Astrocyte (in vitro differentiated cells and primary cell): ENCODE measurements at regions not wholly inside any gene's neighbourhood (a gene's known extent, or its start where the extent isn't known, plus 50 kb on each side); places are given as distances from the start of the nearest gene placed in this dataset.

Source experiments
- DNase-seq: peaks from one replicate; pipeline ENCODE4 v3.0.0-alpha.2; 2010; ENCODE audit warnings: low read depth
- FAIRE-seq: peaks from 2 replicates; lab custom pipeline; 2011; peaks lifted over from hg19 to GRCh38; lab: Jason Lieb, UNC
- H2AFZ ChIP-seq: 2 replicates; pipeline ENCODE4 v1.6.0; 2012; ENCODE audit warnings: low read depth, low read length, inconsistent platforms
- H3K27ac ChIP-seq: 2 replicates; pipeline ENCODE4 v1.5.1; 2011; ENCODE audit warnings: low read depth, low read length, inconsistent platforms
- H3K27me3 ChIP-seq: 2 replicates; pipeline ENCODE4 v1.6.0; 2011; ENCODE audit warnings: low read length, inconsistent platforms; ENCODE audit not compliant: insufficient read depth
- H3K36me3 ChIP-seq: 2 replicates; pipeline ENCODE4 v1.5.1; 2011; ENCODE audit warnings: low read length, inconsistent platforms; ENCODE audit not compliant: insufficient read depth
- H3K4me1 ChIP-seq: 2 replicates; pipeline ENCODE4 v1.5.1; 2011; ENCODE audit warnings: low read length, inconsistent platforms; ENCODE audit not compliant: insufficient read depth
- H3K4me2 ChIP-seq: 2 replicates; pipeline ENCODE4 v1.6.0; 2012; ENCODE audit warnings: low read length, inconsistent platforms
- H3K4me3 ChIP-seq: 2 replicates; pipeline ENCODE4 v1.5.1; 2011; ENCODE audit warnings: low read depth, mild to moderate bottlenecking, low read length, inconsistent platforms; ENCODE audit not compliant: insufficient read depth
- H3K79me2 ChIP-seq: 2 replicates; pipeline ENCODE4 v1.6.0; 2012; ENCODE audit warnings: mild to moderate bottlenecking, low read length, inconsistent platforms; ENCODE audit not compliant: insufficient read depth
- H3K9ac ChIP-seq: 2 replicates; pipeline ENCODE4 v1.6.0; 2012; ENCODE audit warnings: mild to moderate bottlenecking, low read length, inconsistent platforms
- H3K9me3 ChIP-seq: 2 replicates; pipeline ENCODE4 v1.5.1; 2012; ENCODE audit warnings: low read depth, mild to moderate bottlenecking, low read length, inconsistent platforms; ENCODE audit not compliant: insufficient read depth
- H4K20me1 ChIP-seq: 2 replicates; pipeline ENCODE4 v1.6.0; 2012; ENCODE audit warnings: low read length, inconsistent platforms; ENCODE audit not compliant: insufficient read depth
- H3K27ac Mint-ChIP-seq: one replicate; pipeline ENCODE4 v1.8.0; 2021; ENCODE audit warnings: mild to moderate bottlenecking, mixed read lengths; ENCODE audit not compliant: unreplicated experiment
- H3K27me3 Mint-ChIP-seq: one replicate; pipeline ENCODE4 v1.8.0; 2021; ENCODE audit warnings: low read depth, mixed read lengths; ENCODE audit not compliant: unreplicated experiment
- H3K36me3 Mint-ChIP-seq: one replicate; pipeline ENCODE4 v1.8.0; 2021; ENCODE audit warnings: low read depth, mixed read lengths; ENCODE audit not compliant: unreplicated experiment
- H3K4me1 Mint-ChIP-seq: one replicate; pipeline ENCODE4 v1.8.0; 2021; ENCODE audit warnings: low read depth, mixed read lengths; ENCODE audit not compliant: unreplicated experiment
- H3K4me3 Mint-ChIP-seq: one replicate; pipeline ENCODE4 v1.8.0; 2021; ENCODE audit warnings: mild to moderate bottlenecking, moderate library complexity, mixed read lengths; ENCODE audit not compliant: unreplicated experiment
- H3K9me3 Mint-ChIP-seq: one replicate; pipeline ENCODE4 v1.8.0; 2021; ENCODE audit warnings: mild to moderate bottlenecking, mixed read lengths; ENCODE audit not compliant: unreplicated experiment
- EZH2 ChIP-seq: IDR thresholded peaks from 2 replicates; pipeline ENCODE4 v1.6.1; 2012; ENCODE audit warnings: mild to moderate bottlenecking, low read length, inconsistent platforms; ENCODE audit not compliant: insufficient read depth
- TF ChIP-seq, protein P1 (sequence below): IDR thresholded peaks from 2 replicates; pipeline ENCODE4 v1.5.1; 2011; ENCODE audit warnings: low read depth, mild to moderate bottlenecking, inconsistent platforms, low read length, moderate library complexity; ENCODE audit not compliant: insufficient read depth

DNA sequence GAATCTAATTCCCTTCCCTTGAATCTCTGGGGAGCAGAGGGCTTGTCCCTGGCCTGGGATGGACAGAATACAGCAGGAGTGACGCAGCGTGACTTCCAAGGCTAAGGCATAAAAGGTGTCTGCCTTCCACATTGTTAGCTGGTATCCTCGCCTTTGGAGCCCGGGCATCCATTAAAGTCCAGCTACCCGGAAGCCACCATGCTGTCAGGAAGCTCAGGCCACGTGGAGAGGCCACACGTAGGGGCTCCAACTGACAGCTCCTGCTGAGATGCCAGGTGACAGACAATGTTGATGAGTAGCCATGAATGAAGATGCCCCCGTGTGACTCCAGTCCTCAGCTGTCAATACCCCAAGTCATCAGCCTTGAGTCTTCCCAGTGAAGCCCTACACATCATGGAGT is 99.9 kb downstream of the OAT start:
- Mint-ChIP-seq H3K4me1 (peaks cover 9% of the 10 kb centered on the region), H3K27ac (no peak overlapping the region), H3K4me3 (no peak overlapping the region), H3K36me3 (peaks cover 1% of the 10 kb centered on the region), H3K27me3 (peaks cover 29% of the 10 kb centered on the region), H3K9me3 (no peaks in the 10 kb centered on the region)
- Histone ChIP-seq H3K4me2 (no peak overlapping the region), H4K20me1 (no peaks in the 10 kb centered on the region), H2AFZ (no peak overlapping the region), H3K27ac (no peak overlapping the region), H3K36me3 (no peaks in the 10 kb centered on the region), H3K4me1 (no peaks in the 10 kb centered on the region), H3K9me3 (no peaks in the 10 kb centered on the region), H3K27me3 (no peaks in the 10 kb centered on the region), H3K9ac (no peak overlapping the region), H3K79me2 (no peaks in the 10 kb centered on the region), H3K4me3 (no peak overlapping the region)
- DNase-seq (no peak), FAIRE-seq (no peak)
- TF ChIP-seq EZH2: no peak
- TF ChIP-seq, protein P1, sequence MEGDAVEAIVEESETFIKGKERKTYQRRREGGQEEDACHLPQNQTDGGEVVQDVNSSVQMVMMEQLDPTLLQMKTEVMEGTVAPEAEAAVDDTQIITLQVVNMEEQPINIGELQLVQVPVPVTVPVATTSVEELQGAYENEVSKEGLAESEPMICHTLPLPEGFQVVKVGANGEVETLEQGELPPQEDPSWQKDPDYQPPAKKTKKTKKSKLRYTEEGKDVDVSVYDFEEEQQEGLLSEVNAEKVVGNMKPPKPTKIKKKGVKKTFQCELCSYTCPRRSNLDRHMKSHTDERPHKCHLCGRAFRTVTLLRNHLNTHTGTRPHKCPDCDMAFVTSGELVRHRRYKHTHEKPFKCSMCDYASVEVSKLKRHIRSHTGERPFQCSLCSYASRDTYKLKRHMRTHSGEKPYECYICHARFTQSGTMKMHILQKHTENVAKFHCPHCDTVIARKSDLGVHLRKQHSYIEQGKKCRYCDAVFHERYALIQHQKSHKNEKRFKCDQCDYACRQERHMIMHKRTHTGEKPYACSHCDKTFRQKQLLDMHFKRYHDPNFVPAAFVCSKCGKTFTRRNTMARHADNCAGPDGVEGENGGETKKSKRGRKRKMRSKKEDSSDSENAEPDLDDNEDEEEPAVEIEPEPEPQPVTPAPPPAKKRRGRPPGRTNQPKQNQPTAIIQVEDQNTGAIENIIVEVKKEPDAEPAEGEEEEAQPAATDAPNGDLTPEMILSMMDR: no peak

DNA sequence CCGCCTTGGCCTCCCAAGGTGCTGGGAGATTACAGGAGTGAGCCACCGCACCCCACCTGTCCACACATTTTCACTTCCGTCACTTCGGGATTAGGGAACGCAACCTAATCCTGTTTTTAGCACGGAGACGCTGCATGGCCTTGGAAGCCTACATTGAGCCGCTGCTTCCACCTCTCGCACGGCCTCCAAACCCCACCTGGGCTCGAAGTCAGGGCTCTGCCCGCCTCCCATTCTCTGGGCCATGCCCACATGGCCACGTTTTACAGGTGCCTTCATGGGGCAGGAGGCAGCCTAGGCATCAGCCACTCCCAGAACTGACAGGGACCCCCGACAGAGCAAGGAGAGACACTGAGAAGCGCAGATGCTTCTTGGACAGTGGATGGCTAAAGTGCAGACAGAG is 100.6 kb downstream of the OAT start:
- Mint-ChIP-seq H3K27ac (no peak overlapping the region), H3K9me3 (no peaks in the 10 kb centered on the region), H3K36me3 (peaks cover 1% of the 10 kb centered on the region), H3K27me3 (peaks cover 22% of the 10 kb centered on the region), H3K4me1 (peaks cover 9% of the 10 kb centered on the region), H3K4me3 (no peak overlapping the region)
- Histone ChIP-seq H4K20me1 (no peaks in the 10 kb centered on the region), H3K4me3 (no peak overlapping the region), H3K4me2 (no peak overlapping the region), H3K79me2 (no peaks in the 10 kb centered on the region), H3K4me1 (no peaks in the 10 kb centered on the region), H3K36me3 (no peaks in the 10 kb centered on the region), H2AFZ (no peak overlapping the region), H3K27ac (no peak overlapping the region), H3K27me3 (no peaks in the 10 kb centered on the region), H3K9me3 (no peaks in the 10 kb centered on the region), H3K9ac (no peak overlapping the region)
- no peak for FAIRE-seq
- DNase-seq: no peak
- no peak for TF ChIP-seq EZH2
- TF ChIP-seq, protein P1: no peak

DNA sequence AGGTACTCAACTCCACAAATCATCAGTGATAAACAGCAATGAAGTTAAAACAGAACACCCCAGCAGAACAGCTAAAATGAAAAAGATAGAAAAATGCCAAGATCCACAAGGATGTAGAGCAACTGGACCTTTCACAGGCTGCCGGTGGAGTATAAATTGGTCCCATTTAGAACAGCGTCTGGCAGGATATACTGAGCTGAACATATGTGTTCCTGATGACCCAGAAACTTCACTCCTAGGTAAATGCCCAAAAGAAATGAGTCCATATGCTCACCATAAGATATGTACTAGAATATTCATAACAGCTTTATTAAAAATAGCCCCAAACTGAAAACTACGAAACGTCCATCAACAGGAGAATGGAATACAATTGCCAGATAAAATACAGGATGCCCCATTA is 102.4 kb downstream of the OAT start:
- no peak for DNase-seq
- H3K9ac ChIP-seq: no peak overlapping the region
- no peak overlapping the region for H3K27ac ChIP-seq
- Mint-ChIP-seq H3K27ac (no peak overlapping the region), H3K4me3 (no peak overlapping the region), H3K27me3 (peaks cover 13% of the 10 kb centered on the region), H3K36me3 (peaks cover 1% of the 10 kb centered on the region), H3K9me3 (no peaks in the 10 kb centered on the region), H3K4me1 (peaks cover 9% of the 10 kb centered on the region)
- no peak overlapping the region for H3K4me2 ChIP-seq
- no peaks in the 10 kb centered on the region for H3K79me2 ChIP-seq
- TF ChIP-seq EZH2: no peak
- no peaks in the 10 kb centered on the region for H4K20me1 ChIP-seq
- no peak for FAIRE-seq
- H3K27me3 ChIP-seq: no peaks in the 10 kb centered on the region
- H2AFZ ChIP-seq: no peak overlapping the region
- H3K4me3 ChIP-seq: no peak overlapping the region
- H3K36me3 ChIP-seq: no peaks in the 10 kb centered on the region
- H3K4me1 ChIP-seq: no peaks in the 10 kb centered on the region
- no peaks in the 10 kb centered on the region for H3K9me3 ChIP-seq
